Spinal cord (tissue), 9 donors: ENCODE measurements at regions not wholly inside any gene's neighbourhood (a gene's known extent, or its start where the extent isn't known, plus 50 kb on each side); places are given as distances from the start of the nearest gene placed in this dataset.

Experiments used
- DNase-seq, 6 donors: peaks; one replicate each; pipeline versions ENCODE4 v3.0.0 to v3.0.0-alpha.2; 2013 to 2015; ENCODE audit warnings: low spot score in 6 of 6, low read depth in 4 of 6
- H3K27ac ChIP-seq: one replicate; pipeline ENCODE4 v1.5.1; 2013; ENCODE audit warnings: low read depth, low read length, control low read depth
- H3K27me3 ChIP-seq: one replicate; pipeline ENCODE4 v1.6.1; 2013; ENCODE audit warnings: low read length; ENCODE audit not compliant: control insufficient read depth, insufficient read depth
- H3K36me3 ChIP-seq: one replicate; pipeline ENCODE4 v1.6.1; 2013; ENCODE audit warnings: low read length; ENCODE audit not compliant: control insufficient read depth, insufficient read depth
- H3K4me1 ChIP-seq: one replicate; pipeline ENCODE4 v1.6.1; 2013; ENCODE audit warnings: low read length; ENCODE audit not compliant: control insufficient read depth, insufficient read depth
- H3K4me3 ChIP-seq: one replicate; pipeline ENCODE4 v1.5.1; 2013; ENCODE audit warnings: low read depth, low read length, control low read depth
- H3K9me3 ChIP-seq: one replicate; pipeline ENCODE4 v1.6.1; 2013; ENCODE audit warnings: low read length; ENCODE audit not compliant: control insufficient read depth, insufficient read depth
- WGBS: methylation state at CpG from one replicate; pipeline ENCODE4 v1.1.5; 2013; ENCODE audit warnings: missing lambda C conversion rate; ENCODE audit not compliant: insufficient coverage; 5-methylcytosine and 5-hydroxymethylcytosine counted together
- donor health status: healthy.

- no peaks in the 10 kb centered on the region for H3K36me3 ChIP-seq
- WGBS = 88% methylated on average over 10 of the region's 11 CpGs
- H3K27ac ChIP-seq = no peak overlapping the region
- H3K4me1 ChIP-seq = peaks cover 18% of the 10 kb centered on the region
- H3K9me3 ChIP-seq = no peaks in the 10 kb centered on the region
- H3K27me3 ChIP-seq = no peaks in the 10 kb centered on the region
- DNase-seq = no peak
- H3K4me3 ChIP-seq = no peak overlapping the region
Observed at GRCh38 chr14:73773441-73774240, 59.5 kb upstream of the PNMA1 start.

- Histone ChIP-seq H3K27ac (peak overlapping the region; percentile 2), H3K9me3 (no peaks in the 10 kb centered on the region), H3K27me3 (no peaks in the 10 kb centered on the region), H3K4me3 (no peak overlapping the region), H3K4me1 (peaks cover 18% of the 10 kb centered on the region), H3K36me3 (no peaks in the 10 kb centered on the region)
- WGBS = 18% methylated on average over 6 of the region's 7 CpGs
- DNase-seq = peak in 2 of 6 donors; percentile 52 to 72
Observed at GRCh38 chr14:73771848-73772638, 57.9 kb upstream of the PNMA1 start.

GRCh38 chr14:73770977-73771847 is 57.0 kb upstream of the PNMA1 start:
- Histone ChIP-seq H3K4me1 (peaks cover 18% of the 10 kb centered on the region), H3K27ac (peak overlapping the region; percentile 2)
- no peak for DNase-seq

DNA sequence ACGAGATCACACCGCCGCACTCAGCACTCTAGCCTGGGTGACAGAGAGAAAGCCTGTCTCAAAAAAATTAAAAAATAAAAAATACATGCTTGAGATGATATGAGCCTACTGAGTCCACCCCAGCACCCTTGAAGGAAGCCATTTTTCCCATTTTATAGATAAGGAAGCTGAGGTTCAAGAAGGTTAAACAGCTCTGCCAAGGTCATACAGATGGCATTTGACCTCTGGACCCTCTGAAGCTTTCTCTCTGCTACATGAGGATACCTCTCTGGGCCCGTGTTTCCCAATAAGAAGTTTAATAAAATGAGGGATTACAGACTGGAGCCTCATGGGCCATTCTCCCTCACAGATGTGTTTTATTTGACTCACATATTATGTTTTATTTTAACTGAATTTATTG is 53.9 kb upstream of the PNMA1 start:
- no peaks in the 10 kb centered on the region for H3K9me3 ChIP-seq
- H3K4me1 ChIP-seq = peaks cover 27% of the 10 kb centered on the region
- H3K36me3 ChIP-seq = no peaks in the 10 kb centered on the region
- WGBS = 100% methylated on average over 1 of the region's 4 CpGs
- H3K27ac ChIP-seq = no peak overlapping the region
- no peak for DNase-seq
- H3K27me3 ChIP-seq = no peaks in the 10 kb centered on the region
- no peak overlapping the region for H3K4me3 ChIP-seq

More at GRCh38 chr14:73770977-73771847, 57.0 kb upstream of the PNMA1 start:
- H3K36me3 ChIP-seq = no peaks in the 10 kb centered on the region
- H3K4me3 ChIP-seq = no peak overlapping the region
- WGBS = 76% methylated on average over 8 of the region's 18 CpGs
- H3K27me3 ChIP-seq = no peaks in the 10 kb centered on the region
- H3K9me3 ChIP-seq = no peaks in the 10 kb centered on the region

- H3K4me1 ChIP-seq = peaks cover 39% of the 10 kb centered on the region
- WGBS = 67% methylated on average over 6 of the region's 8 CpGs
- peak in 2 of 6 donors; percentile 41 to 79 for DNase-seq
Observed at GRCh38 chr14:73764406-73765280, 50.5 kb upstream of the PNMA1 start.

More at GRCh38 chr14:73764406-73765280, 50.5 kb upstream of the PNMA1 start:
- Histone ChIP-seq H3K36me3 (no peaks in the 10 kb centered on the region), H3K4me3 (no peak overlapping the region), H3K27me3 (no peaks in the 10 kb centered on the region), H3K9me3 (no peaks in the 10 kb centered on the region), H3K27ac (no peak overlapping the region)
